HG03354 (cell line): ENCODE measurements at regions not wholly inside any gene's neighbourhood (a gene's known extent, or its start where the extent isn't known, plus 50 kb on each side); places are given as distances from the start of the nearest gene placed in this dataset.

ENCODE experiments used
- ATAC-seq: cut with Tn5 transposase; IDR thresholded peaks from one replicate; pipeline ENCODE4 v1.9.1; 2021; ENCODE audit warnings: mild to moderate bottlenecking; ENCODE audit not compliant: unreplicated experiment, poor library complexity, severe bottlenecking

GRCh38 chr4:181281451-181281850 lies 961.8 kb upstream of the TENM3 start:
- no peak for ATAC-seq

- no peak for ATAC-seq
Observed at GRCh38 chr4:181289198-181289597, 954.0 kb upstream of the TENM3 start.

GRCh38 chr4:181291615-181292014 lies 951.6 kb upstream of the TENM3 start:
- no peak for ATAC-seq

GRCh38 chr4:181293014-181293413 lies 950.2 kb upstream of the TENM3 start:
- no peak for ATAC-seq

DNA sequence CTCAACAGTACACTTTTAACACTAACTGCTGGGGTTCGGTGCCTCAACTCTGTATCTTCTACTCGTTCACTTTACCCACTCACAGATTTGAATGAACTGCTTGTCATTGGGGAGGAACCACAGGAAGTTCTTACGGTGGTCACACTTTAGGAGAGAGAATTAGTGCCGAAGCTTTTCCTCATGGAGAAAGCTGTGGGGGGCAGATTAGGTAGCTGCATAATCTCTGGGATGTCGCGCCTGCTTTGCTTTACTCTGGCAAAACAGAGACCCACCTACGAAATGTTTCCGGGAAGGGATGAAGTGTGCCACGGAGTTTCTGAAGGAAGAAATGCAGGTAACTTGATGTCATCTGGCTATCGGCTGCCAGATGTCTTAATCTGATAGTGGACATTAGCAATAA lies 949.7 kb upstream of the TENM3 start:
- no peak for ATAC-seq

DNA sequence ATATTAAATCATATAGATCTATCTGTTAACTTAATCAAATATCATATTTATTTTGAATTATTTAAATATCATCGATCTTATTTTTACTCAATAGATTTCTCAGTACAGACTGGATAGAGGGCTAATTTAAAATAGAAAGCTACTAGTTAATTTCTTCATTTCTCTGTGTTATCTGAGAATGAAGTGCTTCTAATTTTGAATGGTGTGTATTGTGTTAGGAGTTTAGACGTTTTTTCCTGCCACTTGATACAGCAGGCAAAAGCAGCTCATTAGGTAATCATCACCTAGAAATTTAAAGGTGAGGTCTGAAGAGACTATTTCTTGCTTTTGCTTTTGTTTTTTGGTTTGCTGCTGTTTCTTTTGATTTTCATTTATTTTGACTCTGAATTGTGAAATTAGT lies 948.8 kb upstream of the TENM3 start:
- ATAC-seq = no peak

DNA sequence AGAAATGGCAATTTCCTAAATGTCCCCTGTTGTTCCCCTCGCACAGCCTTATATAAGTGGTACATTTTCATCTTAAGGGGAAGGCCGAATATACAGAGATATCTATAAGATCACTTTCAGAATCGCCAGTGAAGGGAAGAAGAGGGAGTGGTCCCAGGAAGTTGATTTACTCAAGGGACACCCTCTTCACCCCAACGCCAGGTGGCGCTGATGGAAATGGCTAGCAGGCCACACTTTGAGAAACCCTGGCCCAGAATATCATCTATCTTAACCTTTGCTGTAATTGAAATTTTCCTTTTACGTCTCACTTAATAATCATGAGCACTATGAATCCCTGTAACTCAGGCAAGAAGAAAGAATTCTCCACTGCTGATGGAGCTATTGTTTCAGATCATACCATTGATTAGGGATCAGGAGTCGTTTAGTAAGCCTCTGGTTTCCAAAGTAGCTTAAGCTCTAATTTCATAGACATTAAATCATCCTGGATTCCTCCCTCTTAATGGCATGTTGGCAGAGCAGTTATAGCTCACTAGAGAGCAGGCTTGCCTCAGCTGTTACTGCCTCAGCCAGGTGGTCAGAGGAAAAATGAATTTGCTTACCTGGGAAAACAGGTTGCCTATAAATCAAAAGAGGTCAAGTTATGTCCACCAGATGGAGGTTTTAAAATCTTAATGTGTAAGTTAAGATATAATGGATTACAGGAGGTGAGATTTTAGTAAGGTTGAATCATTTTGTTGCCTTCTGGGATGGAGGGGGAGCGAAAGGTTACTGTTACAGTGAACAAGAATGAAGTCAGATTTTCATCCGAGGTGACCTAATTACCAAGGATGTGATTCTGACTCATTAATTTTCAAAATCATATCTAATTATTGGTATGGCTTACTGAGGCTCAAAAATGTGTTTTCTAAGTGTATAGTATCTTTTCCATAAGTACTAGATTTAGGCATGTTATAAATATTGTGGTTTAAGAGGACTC lies 941.2 kb upstream of the TENM3 start:
- peak; percentile 87 for ATAC-seq

DNA sequence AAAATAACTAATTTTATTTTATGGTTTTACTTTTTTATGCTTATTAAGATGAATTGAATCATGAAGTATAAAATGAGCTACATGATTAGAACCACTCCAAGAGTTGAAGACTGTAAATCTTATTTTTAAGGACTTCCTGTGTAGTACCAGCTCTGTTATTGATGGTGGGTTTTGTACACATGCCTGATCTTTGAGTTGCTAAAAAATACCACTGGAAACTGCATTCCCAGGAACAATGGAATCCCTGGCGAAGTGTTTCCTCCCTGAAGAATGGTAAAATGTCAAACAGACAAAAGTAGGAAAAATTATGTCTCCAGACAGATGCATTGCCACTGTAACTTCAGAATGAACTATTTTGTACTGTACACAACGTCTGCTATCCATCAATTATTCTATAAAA lies 935.4 kb upstream of the TENM3 start:
- ATAC-seq = no peak

DNA sequence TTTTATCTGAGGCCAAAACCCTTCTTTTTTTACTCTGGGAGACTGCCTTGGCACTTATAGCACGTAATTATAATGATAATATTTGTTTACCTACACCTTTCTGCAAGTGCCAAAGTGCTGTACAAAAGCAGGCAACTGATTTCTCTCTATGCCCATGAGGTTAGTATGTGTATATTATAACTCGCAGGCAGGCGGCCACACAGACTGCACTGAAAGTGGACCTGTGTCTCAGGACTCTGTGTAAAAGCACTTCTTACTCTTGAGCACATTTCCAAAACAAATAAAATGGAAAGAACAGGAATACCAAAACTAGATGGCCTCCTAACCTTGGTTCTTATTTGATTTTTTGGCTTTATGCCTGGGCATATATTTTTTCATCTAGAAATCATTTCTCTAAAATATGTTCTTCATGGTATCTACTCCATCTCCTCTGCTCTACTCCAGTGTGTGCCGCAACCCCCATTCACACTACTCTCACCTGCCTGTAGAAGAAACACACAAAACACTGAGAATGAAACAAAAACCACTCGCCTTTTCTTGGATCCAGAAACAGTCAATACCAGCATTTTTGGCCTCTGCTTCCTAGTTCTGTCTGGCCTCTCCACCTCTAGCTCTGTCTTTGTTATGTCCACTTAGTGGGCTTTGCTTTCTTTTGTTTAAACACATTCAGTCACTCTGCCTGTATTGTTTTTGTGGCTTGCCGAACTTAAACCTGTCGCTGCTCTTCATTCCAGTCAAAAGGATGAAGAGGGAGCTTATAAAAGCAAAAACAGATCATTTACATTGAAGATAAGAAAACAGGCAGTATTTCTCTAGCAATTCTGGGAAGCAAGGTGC lies 934.5 kb upstream of the TENM3 start:
- no peak for ATAC-seq

DNA sequence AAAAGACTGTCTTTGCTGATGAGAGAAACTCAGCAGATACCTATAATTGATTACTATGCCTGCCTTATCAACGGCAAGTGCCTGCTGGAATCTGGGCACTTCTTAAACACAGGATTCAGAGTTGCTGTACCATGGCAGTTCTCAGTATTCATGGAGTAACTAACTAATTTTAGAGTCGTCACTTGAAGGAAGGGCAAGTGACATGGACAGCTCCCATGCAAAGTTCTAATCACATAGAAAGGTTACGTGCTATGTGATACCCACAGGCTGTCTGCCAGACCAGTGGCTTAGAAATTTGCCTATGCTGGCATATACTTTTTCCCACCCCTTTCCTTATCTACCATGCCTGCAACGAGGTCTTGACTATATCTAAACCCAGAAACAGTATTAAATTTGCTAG lies 931.1 kb upstream of the TENM3 start:
- no peak for ATAC-seq

GRCh38 chr4:181319629-181320028 lies 923.6 kb upstream of the TENM3 start:
- no peak for ATAC-seq

- ATAC-seq = peak; percentile 74
Observed at GRCh38 chr4:181323061-181323460, 920.1 kb upstream of the TENM3 start.

DNA sequence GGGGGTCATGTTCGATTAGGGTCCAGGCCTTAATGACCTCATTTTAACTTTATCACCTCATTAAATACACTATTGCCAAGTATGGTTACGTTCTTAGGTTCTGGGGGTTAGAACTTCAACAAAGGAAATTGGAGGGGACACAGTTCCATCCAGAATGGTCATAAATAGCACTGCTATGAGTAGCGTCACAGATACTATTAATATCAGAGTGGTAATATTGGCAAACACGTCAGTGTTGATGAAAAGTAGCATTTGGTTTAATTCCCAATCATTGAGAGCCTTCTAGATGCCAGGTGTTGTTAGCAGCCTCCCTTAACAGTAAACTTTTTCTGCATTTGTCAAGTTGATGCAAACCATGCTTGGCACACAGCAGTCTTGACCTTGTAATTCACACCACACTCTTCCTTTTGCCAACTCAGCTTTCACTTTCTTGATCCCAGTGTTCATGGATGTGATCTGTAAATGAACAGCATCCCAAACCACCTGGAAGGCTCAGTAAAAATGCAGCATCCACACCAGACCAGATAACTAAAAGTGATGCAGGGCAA lies 912.5 kb upstream of the TENM3 start:
- no peak for ATAC-seq

DNA sequence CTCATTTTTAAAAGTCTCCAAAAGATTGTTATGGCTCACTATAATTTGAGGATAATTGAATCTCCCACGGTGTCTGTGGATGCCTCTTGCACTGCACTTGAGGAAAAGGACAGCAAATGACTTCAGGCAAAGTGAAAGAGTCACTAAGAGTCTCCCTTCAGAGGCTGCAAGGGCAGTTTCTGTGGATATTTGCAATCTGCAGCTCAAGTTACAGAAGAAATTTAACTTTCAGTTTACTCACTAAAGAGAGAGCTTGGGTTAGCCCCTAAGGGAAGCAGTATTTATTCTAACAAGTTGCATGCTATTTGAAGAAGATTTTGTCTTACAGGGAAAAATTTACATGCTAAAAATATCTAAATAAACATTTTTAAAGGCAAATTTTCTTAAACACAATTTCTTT lies 912.0 kb upstream of the TENM3 start:
- no peak for ATAC-seq

- ATAC-seq = no peak
Observed at GRCh38 chr4:181345931-181346330, 897.3 kb upstream of the TENM3 start.

DNA sequence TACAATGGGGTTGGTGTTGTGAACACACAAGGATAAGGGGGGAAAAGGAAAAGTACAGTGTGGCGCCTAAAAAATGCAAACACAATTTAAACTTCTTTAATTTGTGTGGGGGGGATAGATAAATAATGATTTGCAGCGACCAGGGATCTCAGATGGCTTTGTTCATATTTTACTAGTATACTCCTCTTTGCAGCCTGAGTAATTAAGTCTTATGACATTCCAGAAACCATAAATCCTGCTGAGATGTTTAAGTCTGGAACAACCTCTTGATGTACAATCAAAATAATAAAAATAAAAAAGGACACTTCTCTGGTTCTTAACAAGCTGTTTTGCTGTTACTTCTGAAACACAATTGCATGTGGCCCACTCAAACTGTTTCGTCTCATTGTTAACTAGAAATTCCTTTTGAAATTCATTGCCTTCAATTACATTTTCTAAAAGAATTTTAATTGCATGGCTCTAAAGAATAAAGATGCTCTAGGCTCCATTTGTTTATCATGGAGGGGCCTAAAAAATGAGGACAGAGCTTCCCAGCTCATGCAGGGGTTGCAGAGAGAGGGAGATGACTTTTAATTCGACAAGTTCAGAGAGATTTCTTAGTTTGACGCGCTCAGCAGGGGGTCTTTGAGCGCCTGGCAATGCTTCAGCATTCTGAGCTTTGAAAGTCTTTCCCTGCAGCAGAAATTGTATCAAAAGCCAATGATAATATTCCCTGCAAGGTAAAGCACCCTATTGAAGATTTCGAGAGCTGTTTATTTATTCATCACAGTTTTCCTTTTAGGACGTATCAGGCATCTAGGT lies 892.4 kb upstream of the TENM3 start:
- no peak for ATAC-seq

GRCh38 chr4:181364504-181364903 lies 878.7 kb upstream of the TENM3 start:
- ATAC-seq = no peak

DNA sequence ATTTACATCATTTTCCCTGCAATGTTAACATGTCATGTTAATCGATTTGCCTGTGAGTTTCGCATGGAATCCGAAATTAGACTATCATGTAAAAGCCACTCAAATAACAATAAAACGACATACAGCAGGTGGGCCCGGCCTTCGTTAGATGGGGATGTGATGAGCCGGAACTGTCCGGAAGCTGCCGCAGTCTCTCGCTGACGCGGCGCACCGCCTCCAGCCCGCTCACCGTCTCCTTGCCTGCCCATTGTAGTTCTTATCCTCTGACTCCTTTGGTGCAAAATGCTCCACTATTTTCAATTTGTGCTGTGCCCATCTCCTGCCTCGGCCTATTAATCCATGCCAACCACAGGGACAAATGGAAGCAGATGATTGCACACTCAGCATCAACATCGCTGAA lies 877.5 kb upstream of the TENM3 start:
- no peak for ATAC-seq

DNA sequence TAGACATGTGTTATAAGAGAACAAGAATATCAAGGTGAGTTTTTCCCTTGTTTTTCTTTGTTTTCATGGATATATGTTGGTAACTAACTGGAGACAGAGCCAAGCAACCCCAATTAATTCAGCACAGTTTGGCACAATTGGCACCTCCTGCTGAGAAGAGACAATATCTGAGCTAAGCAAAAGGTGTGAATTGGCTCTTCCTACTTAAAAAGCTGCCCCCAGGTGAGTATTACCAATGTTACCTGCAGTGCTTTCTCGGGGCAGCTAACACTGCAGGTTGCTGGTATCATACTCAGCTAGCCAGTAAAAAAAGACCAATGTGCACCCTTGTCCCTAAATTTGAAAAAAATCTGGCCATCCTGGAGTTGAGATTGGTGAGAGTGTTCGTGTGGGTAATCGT lies 871.2 kb upstream of the TENM3 start:
- ATAC-seq = no peak

DNA sequence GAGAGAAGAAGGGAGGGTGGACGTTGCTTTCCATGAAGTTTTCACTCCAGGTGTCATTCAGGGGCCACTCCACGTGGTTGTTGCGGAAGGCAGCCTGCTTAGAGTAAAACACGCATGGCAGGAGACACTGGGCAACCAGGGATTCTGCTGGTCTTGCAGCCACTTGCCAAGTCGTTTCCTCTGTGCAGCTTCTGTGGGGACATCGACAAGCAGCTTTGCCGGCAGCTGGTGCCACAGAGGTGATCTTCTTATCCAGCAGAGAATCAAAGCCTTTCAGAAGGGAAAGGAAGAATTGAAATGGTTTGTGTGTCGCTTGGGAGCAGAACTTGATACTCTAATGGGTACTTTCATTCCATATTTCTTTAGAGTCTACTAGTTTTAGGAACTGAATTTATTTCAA lies 867.1 kb upstream of the TENM3 start:
- ATAC-seq = no peak
